GM19023 (cell line): ENCODE measurements at regions not wholly inside any gene's neighbourhood (a gene's known extent, or its start where the extent isn't known, plus 50 kb on each side); places are given as distances from the start of the nearest gene placed in this dataset.
"Not testable (repeated sequence)": the region's sequence is repeated elsewhere in the genome, so short reads cannot be mapped to it uniquely, and the experiment has no call there.

Source experiments
- ATAC-seq: cut with Tn5 transposase; IDR thresholded peaks from one replicate; pipeline ENCODE4 v1.9.1; 2021; ENCODE audit warnings: mild to moderate bottlenecking, moderate library complexity; ENCODE audit not compliant: unreplicated experiment

DNA sequence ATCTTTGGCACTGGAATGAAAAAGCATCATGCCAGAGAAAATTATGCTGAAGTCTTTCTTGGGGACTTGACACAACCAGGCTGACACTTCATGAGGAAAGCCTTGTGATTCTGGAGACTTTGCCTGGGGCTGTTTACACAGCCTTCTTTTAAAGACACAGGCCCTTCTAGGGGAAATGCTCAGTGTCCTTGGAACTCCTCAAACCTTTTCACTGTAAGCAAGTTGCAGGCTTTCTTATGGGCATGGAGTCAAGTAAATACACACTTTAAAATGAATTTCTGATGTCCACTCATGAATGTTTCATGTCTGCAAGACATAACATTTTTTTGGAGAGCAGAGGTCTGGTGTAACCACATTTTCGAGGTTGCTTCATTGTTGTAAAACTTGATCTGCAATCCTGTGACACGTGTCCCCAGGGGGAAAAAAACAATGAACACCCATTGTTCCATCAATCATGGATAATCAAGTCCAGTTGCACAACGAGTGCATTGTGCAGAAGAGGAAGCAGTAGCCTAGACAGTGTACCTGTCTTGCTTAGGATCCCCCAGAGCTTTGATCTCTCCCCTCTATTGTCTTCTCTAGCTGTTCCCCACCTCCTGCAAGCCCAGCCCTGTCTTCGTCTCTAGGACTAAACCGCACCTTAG, 155.1 kb upstream of the PRICKLE1 start:
- no peak for ATAC-seq

DNA sequence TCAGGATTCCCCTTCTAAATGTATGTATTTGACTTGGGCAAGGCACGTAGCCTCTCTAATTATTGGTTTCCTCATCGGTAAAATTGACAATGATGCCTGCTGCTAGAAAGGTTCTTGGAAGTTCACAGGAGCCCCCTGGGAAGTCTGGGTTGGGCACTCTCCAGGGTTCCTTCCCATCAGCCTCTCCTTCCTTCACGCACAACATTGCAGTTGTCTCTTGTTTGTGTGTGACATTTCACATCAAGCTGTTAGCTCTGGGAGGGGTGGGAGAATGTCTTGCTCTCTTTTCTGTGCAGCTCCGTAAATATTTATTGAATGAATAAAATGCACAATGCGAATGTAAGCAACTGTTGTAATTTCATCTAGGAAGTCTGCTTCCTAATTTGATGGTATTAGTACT, 153.2 kb upstream of the PRICKLE1 start:
- ATAC-seq: no peak

DNA sequence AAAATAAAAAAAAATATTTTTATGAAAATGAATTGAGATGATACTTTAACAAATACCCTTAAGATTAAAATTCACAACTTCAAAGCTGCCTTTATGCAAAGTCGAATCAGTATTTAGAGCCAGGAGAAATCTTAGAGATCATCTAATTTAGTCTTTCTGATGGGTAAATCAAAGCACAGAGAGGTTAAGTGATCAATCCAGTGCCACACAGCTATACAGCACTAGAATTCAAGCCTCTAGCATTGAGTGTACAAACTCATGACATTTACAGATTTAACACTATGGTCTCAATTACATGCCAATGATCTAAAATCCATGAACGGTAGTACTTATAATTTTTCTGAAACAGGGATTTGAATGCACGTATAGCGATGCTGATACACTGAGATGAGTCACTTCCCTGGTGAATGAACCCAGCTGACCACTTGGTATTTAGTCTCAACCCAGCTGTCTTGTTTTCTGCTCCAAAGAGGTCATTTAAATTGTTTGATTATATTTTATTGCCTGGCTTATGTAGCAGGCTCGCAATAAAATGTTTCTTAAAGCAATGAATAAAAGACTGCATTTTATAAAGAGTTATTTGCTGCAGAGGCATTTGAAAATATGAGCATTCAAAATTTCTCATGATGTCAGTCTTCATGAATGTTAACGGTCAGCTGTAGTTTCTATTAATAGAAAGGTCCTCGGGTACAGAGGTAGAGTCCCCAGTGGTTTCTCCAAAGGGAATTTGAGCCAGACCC, 152.4 kb upstream of the PRICKLE1 start:
- ATAC-seq: no peak

DNA sequence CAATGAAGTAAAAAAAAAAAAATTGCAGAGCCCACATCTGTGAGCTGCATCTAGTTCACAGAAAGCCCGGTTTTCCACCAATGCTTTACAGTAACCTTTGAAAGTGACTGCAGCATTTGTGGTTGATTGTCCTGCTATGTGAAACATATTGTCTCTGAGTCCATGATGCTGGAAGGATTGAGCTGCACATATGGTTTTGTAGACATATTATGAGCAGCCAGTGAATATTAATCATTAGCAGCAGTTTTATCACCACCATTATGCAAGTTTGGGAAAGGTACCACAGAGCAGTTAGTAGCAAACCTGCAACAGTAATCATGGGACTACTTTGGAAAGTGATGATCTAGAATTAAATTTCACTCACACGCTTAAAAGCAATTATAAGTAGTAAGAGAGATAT, 151.5 kb upstream of the PRICKLE1 start:
- ATAC-seq: no peak

DNA sequence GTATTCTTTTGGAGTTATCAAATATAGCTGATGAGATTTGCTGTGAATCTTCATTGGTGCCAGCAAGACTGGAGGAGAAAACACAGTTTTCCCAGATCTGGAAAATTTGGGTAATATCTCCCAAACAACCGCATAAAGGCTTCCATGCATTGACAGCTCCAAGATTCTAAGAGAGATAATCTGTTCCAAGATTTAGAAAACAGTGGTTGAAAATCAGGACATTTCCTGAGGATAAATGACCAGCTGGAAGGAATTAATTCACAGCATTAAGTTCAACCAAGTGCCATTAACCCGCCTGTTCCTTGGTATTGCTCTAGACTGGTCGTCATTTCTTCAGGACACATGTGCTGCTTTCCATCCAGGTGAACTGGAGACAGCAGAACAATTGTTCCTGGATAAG, 147.9 kb upstream of the PRICKLE1 start:
- no peak for ATAC-seq

DNA sequence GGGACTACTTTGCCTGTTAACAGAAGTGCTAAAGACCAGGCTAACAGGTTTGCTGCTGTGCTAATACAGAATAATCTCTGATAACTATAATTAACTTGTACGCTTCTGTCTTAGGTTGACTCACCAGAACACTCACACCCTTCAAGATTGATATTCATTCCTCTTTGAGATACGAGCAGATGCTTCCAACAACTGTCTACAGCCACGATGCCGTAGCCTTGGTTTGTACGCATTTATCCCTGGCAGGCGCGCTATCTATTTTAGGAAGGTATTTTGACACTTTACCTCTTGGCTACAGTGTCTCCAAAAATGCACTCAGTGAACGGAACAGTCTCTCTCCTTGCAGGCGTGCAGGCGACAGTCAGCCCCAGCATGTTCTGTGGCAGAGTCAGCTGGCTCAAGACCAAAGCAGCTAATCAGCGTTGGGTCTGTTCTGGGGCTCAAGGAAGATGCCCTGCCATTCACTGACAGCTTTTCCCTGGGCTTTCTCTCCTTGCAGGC, 146.4 kb upstream of the PRICKLE1 start:
- ATAC-seq: no peak

DNA sequence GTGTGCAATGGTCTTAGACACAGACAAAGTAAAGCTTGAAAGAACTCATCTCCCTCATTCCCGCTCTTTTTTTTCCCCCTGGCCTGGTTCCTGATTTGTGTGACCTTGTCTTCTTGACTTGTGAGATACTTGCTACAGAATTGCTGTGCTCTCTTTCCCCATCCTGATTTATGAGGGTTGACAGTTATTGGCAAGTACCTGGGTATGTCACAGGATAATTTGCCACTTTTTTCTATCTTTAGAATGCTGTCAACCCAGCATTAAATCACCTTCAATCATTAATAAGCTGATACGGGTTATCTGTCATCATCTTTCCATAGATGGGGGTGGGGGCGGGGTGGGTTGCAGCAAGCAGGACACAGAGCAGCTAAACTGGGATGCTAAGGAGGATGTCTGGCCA, 144.4 kb upstream of the PRICKLE1 start:
- no peak for ATAC-seq

DNA sequence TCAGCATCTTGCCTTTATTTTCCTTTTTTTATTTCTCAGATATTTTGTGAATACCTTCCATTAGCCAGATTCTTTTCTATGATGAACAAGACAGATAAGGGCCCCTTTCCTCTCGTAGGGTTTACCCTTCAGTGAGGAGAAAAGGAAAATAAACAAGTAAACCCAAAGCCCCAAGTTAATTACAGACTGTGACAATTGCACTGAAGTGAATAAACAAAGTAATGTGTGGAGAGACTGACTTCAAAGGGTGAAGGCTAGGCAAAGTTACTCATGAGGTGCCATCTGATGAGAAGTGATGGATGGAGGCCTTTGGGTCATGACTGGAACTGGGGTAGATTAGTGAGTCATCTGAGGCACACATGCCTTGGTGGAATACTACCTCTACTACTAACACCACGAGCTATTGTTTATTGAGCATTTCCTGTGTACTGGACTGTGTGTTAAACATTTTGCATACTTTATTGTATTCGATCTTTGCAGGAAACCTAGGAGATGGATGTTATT, 143.4 kb upstream of the PRICKLE1 start:
- no peak for ATAC-seq

DNA sequence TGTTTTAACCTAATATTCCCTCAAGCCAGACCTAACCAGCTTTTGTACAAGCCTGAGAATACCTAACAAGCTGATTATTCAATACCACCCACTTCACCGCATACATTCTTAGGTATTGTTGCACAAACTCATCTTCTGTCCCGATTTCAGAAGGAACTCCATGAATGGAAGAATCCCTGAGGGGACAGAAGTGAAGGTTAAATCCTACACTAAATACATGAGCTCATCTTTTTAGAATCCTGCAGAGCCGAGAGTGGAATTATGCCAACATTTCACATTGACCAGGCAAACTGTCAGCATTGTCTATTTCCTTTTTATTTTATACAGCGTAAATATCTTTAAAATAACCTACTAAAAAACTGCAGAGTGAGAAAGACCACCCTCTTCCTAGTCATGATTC, 140.7 kb upstream of the PRICKLE1 start:
- no peak for ATAC-seq

DNA sequence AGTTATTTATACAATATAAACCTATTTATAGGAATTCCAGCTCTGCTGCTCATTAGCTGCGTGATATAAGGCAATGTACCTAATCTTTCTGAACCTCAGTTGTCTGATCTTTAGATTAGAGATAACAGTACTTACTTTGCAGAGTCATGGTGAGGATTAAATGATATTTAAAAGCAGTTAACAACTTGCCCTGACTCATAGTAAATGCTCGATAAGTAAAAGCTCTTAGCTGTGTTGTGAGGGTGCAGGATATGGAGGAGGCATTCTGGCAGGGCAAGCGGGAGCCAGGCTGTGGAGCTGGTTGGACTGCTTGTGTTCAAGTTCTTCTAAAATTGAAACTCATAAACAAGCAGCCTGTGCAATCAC, 140.0 kb upstream of the PRICKLE1 start:
- no peak for ATAC-seq

DNA sequence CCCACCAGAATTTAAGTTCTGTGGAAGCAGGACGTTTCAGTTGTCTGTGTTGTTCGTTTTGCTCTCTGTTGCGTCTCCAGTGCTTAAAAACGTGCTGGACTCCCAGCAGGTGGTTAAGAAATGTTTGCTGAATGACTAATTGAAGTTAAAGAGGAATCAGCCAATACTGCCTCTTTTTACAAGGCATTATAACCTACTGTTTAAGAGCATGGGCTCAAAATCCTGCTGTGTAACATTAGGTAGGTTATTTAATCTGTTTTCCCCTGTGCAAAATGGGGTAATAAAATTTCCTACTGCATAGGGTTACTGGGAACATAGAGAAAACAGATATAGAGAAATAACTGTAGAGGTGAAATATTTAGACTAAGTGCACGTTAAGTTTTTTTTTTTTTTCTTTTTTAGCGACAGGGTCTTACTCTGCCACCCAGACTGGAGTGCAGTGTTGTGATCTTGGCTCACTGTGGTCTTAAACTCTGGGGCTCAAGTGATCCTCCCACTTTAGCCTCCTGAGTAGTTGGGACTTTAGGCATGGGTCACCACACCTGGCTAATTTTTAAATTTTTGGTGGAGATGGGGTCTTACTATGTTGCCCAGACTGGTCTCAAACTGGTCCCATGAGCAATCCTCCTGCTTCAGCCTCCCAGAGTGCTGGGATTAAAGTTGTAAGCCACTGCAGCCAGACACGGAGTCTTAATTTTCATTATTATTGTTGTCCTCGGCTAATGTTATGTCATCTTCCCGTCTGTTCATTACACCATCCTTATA, 139.4 kb upstream of the PRICKLE1 start:
- no peak for ATAC-seq

DNA sequence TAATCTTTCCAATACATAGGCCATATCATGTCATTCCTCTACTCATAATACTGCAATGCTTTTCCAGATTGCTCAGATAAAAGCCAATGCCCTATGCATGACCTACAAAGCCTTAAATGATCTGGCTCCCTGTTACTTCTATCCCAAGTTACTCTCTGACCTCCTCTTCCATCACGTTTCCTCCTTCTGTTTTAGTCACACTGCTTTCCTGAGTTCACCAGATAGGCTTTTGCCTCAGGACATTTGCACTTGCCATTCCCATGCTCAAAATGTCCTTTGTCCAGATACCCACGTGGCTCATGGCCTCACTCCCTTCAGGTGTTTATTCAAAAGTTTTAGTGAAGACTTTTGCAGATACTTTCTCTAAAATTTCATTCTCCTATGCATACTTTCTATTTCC, 138.7 kb upstream of the PRICKLE1 start:
- ATAC-seq: no peak

DNA sequence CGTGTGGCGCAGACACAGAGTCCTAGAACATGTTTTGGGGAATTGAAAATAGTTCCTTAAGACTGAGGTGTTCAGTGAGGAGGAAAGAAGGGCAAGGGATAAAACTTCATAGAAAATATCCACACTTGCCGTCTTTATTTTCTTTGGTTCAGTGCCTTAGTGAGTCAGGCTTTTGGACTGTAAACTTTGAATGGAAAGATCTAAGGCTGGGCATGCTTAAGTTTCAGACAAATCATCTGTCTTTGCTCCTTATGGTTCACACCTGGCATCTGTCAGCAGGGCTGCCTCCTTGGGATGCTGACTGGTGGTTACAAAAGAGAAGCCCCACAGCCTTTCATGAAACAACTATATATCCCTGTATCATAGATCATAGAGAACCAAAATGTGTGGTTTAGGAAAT, 136.3 kb upstream of the PRICKLE1 start:
- no peak for ATAC-seq

DNA sequence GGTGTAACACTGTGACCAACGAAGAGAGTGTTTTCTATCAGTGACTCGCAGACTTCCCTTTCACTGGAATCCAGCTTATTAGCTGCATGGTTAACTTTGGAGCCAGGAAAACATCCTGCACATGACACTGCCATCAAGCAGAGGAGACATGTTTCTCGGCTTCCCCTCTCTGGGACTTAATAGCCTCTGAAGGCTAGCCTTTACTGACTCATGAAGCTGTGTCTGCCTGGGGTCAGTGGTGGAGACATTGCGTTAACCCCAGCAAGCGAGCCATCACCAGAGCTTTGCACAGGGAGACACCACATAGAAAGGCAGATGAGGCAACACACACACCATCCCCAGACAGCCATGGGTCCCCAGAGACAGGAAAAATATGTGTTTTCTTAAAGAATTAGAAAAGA, 126.9 kb upstream of the PRICKLE1 start:
- no peak for ATAC-seq

DNA sequence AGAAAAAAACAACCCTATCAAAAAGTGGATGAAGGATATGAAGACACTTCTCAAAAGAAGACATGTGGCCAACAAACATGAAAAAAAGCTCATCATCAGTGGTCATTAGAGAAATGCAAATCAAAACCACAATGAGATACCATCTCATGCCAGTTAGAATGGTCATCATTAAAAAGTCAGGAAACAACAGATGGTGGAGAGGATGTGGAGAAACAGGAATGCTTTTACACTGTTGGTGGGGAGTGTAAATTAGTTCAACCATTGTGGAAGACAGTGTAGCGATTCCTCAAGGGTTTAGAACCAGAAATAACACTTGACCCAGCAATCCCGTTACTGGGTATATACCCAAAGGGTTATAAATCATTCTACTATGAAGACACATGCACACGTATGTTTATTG, 124.0 kb upstream of the PRICKLE1 start:
- not testable (repeated sequence) for ATAC-seq

DNA sequence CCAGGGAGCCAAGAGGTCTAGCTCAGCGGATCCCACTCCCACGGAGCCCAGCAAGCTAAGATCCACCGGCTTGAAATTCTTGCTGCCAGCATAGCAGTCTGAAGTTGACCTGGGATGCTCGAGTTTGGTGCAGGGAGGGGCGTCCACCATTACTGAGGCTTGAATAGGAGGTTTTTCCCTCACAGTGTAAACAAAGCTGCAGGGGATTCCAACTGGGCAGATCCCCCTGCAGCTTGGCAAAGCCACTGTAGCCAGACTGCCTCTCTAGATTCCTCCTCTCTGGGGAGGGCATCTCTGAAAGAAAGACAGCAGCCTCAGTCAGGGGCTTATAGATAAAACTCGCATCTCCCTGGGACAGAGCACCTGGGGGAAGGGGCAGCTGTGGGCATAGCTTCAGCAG, 118.8 kb upstream of the PRICKLE1 start:
- ATAC-seq: not testable (repeated sequence)

DNA sequence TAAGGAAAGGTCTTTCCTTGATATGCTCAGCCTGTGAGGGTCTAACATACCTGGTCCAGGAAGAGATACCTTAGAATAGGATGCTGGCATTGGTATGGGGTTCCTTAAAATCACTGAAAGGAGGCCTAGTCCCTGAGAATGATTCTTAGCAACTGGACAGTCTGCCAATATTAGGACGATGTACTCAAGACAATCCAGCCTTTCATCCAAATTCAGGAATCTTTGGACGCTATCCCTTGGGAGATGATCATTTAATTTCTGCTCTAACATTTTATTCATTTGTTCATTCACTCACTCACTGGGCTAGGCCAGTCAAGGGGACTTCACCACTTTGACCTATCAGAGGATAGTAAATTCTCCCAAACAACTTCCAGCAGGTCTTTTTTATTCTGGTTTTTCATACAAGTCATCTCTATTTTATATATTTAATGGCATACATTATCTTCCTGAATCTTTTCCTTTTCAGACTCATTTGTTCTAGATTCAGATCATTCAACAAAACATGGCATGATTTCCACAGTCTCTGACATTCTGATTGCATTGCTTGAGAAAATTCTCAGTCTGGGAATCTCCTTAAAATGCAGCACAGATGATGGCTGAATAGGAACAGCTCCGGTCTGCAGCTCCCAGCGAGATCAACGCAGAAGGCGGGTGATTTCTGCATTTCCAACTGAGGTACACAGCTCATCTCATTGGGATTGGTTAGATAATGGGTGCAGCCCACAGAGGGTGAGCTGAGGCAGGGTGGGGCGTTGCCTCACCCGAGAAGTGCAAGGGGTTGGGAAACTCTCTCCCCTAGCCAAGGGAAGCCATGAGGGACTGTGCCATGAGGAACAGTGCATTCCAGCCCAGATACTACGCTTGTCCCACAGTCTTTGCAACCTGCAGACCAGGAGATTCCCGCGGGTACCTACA, 118.0 kb upstream of the PRICKLE1 start:
- ATAC-seq: no peak

DNA sequence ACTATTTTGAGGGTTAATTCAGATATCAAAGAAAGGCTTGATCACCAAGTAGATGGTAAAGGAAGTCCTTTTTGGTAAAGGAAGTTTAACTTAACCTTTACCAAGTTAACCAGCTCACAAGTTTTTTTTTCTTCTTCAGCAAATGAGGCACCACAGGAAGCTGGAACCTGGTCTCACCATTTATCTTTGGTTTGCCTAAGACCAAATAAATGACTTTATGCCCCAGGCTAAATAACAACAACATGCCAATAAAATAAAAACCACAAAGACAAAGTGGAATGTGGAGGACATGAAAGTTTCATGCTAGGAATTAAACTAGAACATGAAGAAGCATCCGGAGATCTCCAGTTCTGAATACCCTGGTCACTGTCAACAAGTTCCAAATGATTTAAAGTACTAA, 116.8 kb upstream of the PRICKLE1 start:
- no peak for ATAC-seq

DNA sequence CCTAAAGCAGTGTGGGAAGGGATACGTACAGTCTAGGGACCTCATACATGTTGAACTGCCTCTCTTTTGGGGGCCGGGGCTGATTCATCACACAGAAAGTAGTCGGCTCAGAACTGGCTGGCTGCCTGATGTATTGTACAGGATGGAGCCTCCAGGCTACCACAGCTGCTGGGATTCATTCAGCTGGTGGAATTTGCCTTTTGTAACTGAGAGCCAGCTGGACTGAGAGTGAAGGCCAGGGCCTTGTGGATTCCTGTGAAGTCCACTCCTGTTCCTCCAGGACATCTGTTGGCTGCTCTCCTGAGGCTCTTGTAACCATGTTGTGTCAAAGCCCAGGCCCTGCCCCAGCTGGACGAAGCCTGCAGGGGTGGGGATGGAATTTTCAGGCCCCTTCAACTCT, 116.3 kb upstream of the PRICKLE1 start:
- no peak for ATAC-seq

DNA sequence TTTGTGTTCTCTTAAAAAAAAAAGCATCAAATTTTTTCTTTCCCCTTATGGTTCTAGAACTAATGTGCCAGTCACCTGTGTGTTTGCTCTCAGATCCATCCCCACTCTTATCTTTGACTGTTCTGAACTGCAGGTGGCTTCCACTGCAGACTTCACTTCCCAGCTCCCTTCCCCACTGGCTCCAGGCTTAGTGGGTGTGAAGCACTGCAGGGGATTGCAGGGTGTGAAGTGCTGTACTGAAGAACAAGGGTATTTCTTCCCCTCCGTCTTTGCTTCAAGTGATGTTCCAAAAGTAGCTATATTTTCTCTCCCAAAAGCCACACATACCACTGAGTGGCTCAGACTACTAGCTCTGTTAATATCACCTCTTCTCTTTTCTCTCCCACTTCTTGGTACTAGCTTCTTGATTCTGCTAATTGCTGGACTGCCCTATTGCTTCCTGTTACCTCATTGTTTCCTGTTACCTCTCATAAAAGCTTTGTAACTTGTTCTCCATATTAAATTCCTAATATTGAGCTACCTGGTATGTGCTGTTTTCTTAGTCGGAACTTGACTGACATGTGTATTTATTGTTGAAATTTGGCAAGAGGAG, 115.4 kb upstream of the PRICKLE1 start:
- no peak for ATAC-seq
